HG03442 (cell line): ENCODE measurements at regions not wholly inside any gene's neighbourhood (a gene's known extent, or its start where the extent isn't known, plus 50 kb on each side); places are given as distances from the start of the nearest gene placed in this dataset.
A peak's percentile ranks its signal among the peaks of the same experiment; 100 is the strongest.

Experiments used
- ATAC-seq: cut with Tn5 transposase; IDR thresholded peaks from one replicate; pipeline ENCODE4 v1.9.1; 2021; ENCODE audit warnings: mild to moderate bottlenecking, moderate library complexity; ENCODE audit not compliant: unreplicated experiment

DNA sequence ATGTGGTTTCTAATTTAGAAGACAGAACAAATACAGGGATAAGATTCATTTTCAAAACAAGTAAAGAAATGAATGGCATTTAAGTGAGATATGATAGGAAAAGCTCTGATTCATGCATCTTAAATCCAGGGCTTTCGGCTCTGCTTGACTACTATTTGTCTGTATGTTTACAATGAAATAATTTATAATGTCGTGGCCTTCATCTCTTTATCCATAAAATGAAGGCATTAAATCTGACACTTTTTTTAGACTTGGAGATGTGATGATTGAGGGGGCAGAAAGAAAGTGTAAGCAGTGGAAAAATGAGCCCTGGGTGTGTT, 115.7 kb upstream of the KIT start:
- ATAC-seq: no peak

DNA sequence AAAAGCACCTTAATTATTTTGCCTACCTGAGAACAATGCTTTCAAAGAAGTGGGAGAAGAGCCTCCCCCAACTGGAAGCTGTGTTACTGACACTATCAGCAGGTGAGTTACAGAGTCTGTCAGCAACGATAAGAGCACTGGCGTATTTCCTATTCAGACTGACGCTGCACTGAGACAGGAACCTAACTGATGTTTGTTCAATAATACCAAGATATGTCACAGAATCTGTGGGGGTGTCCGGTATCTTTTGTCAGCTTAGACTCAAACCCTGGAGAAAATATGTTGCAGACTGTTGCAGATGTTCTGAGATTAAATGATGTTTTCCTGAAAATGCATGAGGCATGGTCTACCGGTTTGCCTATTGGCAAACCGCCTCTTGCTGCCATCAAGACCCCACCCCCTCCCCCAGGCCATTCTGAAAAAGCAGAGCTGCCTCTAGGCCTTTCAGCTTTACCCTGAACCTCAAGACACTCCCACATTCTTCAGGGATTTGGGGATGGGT, 115.2 kb upstream of the KIT start:
- no peak for ATAC-seq

DNA sequence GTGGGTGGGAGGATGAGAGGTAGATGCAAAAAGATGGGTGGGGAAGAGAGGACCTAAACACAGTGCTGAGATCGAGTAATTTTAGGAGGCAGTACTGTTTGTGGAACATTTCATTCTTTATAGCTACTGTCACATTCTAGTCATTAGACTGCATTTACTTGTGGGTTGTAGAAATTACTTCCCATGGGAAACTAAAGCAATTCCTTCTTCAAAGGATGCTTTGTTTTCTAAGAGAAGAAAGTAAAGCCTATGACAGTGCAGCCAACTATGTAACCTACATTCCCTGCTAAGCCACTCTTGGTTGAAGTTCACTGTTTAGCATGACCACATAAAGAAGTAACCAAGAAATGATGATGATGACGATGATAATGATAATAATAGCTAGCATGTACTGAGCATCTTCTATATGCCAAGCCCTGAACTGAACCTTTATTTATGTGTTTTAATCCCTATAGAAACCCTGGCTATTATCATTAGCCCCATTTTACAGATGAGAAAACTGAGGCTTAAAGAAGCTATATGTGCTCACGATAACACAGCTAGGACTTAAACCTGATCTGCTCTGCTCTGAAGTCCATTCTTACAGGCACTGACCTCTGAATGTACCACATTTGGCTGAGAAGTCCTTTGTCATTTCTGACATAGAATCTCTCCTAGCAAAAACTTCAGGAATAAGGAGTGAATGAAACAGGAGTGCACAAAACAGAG, 114.5 kb upstream of the KIT start:
- no peak for ATAC-seq

DNA sequence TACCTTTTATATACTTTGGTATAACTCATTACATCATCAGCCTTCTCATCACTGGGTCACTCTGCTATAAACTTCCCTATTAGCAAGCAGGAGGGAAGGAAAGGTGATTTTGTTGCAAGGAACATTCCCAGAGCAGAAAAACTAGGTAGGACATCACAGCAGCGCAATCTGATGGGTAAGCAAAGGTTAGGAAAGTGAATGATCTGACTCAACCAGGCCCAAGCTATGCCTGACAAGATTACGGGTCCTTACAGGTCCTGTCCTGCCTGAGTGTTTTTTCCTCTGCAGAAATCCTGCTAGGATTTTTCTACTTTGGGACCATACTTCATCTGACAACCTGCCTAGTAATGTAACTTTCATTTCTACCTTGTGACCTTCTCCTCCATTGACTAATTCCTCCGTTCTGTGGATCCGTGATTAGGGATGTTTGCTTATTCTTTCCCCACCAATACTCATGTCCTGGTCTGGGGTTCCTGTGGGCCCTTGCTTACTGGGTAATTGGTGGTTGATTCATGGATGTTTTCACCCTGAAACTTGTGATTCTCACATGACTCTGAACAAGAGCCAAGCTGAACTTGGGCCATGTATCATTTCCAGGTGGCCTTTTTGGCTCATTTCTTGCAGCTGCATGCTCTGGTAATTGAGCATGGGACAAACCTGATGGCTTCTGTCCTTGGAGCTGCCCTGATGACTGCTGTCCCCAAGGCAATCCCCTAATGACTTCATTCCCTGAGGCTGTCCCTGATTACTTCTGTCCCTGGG, 111.9 kb upstream of the KIT start:
- ATAC-seq: no peak

DNA sequence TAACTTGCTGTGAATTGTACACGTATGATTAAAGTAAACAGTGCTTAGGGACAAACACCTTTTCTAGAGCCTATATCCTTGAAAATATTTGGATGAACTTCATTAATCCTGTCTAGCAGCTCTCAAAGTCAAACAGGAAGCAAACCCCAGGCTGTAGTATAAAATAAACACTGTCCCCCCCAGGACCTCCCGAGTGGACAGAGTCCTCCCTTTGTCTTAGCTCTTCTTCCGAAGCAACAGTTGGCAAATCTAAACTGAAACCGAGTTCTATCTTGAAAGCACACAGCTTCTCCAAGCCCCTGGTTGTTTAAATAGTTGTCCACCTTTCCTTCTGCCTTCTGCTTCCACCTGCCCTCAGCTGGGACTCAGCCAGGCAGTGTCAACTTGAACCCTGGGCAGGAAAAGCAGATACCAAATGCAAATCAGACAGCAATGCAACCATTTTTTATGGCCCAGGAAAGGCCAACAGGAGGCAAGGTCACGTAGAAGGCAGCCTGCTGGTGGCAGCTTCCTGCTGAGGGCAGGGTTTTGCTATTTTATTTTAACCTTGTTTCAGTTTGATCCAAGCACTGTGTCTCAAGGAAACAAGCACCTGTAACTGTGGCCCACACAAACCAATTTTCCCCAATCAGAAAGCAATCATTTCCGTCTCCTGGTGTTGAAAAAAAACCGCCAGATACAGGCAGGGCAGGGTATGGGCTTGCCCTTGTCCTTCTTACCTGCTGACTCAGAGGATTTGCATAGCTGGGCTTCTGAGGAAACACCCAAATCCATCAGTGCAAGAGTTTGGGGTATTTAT, 110.3 kb upstream of the KIT start:
- ATAC-seq: peak; percentile 85

DNA sequence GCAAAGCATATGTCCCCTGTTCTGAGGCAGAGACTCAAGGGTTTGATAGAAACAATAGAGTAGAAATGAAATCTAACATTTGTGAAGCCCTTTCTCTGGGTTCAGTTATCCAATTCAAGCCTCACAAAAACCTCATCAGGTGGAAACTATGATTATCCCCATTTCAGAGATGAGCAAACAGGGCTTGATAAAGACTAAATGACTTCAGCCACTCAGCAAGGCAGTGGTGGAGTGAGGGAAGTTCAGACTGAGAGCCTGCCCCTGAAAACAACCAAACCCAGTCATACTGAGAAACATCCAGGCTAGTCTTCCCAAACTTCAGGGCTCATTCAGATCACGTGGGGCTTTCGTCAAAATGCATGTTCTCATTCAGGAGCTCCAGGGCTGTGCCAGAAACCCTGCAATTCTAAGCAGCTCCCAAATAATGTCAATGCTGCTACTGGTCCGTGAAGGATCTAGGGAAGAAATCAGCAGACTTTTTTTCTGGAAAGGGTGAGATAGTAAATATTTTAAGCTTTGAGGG, 109.6 kb upstream of the KIT start:
- peak; percentile 45 for ATAC-seq

DNA sequence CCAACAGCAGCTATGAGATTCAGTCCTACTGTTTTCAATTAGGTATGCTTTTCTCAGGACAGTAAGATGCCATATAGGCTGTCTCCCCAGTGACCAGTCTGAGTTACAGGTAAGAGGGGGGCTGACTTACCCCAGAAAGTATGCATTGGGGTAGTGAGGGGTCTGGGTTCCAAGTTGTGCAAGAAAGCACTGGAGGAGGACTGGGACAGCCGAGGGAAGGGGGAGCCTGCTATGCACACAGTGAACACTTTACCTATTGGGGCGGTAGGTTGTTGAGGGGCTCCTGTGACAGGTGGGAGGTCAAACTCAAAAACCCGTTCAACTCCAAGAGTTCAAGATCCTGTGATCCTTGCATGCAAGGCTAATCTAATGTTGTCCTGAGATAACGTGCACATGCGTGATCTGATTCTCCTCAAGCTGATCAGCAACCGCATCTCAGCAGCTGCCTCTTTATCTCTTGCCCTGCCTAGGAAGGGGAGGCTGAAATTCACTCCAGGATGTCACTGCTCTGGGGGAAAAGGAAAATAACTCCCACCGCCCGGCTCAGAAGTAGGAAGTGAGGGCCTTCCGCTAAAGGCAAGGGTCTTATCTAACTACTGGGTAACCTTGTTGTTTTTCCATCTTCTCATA, 108.8 kb upstream of the KIT start:
- no peak for ATAC-seq

DNA sequence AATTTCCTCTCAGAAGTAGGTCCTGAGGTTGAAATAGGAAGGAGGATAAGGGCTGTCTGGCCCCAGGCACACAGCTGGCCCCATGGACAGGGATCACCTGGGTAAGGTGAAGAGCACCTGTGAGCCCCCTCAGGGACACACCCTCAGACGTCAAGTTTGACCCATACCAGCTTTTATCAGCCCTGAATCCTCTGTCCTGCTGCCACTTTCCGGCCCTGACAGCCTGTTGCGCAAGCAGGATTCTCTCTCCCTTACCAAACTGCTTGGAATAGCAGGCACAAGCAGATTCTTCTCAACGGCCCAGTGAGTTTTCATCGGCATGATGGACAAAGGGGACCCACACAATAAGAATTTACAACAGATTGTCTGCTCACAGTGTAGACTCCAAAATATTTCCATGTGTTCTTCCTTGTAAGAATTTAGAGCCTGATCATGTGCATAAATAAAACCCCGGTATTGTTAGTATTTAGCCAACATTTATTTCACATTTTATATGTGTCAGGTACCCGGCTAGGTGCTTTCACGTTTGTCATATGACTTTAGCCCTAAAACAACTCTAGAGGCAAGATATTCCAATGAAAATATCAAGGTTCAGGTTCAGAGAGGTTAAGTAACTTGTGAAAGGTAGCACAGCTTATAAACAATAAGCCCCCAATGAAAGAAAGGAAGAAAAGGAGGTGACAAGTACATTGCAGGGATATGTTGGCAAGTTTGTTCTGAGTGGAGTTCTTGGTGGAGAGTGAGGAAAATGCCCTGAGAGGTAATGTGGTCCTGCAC, 107.2 kb upstream of the KIT start:
- ATAC-seq: no peak

DNA sequence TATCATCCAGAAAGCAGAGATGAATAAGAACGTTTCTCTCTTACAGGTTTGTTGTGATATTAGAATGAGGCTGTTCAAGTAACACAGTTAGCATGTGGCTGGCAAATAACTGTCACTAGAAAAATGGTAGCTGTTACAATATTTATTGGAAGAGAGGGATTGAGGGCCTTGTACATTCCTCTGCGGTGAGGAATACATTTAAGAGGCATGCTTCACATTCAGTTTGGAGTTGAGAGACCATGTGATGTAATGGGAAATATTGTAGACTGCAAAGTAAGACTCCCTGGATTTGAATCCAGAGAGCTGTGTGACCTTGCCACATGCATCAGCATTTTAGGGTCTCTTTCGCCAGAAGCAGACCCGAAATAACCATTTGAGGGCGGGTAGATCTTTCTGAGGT, 104.8 kb upstream of the KIT start:
- no peak for ATAC-seq

DNA sequence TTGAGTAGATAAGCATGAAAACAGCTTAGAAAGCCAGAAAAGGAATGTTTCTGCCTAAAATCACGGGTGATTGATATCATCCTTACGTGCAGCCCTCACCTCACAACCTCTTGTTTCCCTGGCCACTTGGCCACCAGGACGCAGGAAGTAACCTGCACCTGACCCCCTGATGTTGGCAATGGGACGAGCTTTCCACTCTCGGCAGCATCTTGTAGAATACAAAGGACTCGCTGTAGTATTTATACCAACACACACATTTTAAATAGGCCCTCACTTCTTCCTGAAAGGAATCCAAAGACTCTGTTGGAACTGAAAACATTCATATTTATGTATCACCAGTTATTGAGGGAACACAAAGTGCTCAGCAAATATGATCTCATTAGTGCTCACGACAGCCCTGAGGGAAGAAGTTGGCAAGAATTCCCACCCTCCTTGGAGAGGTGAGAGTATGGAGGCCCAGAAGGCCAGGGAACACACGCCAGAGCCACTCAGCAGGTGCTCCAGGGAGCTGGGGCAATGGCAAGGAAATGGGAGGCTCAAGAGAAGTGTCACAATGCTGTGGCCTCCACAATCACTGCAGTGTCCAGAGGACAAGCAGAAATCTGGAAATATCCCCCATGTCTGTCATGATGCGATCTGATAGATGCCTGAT, 103.3 kb upstream of the KIT start:
- no peak for ATAC-seq

DNA sequence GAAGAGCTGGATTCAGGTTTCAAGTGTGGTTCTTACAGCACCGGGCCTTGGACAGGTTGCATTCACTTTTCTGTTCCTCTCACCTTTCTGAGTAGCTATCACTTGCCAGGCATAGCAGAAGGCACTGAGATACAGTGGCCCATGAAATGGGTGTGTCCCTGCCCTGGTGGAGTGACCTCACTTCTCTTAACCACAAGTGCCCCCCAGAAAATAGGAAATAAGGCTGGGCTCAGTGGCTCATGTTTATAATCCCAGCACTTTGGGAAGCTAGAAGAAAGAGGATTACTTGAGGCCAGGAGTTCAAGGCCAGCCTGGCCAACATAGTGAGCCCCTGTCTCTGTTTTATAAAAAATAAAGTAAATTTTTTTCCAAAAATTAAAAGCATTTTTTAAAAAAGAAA, 101.7 kb upstream of the KIT start:
- no peak for ATAC-seq

DNA sequence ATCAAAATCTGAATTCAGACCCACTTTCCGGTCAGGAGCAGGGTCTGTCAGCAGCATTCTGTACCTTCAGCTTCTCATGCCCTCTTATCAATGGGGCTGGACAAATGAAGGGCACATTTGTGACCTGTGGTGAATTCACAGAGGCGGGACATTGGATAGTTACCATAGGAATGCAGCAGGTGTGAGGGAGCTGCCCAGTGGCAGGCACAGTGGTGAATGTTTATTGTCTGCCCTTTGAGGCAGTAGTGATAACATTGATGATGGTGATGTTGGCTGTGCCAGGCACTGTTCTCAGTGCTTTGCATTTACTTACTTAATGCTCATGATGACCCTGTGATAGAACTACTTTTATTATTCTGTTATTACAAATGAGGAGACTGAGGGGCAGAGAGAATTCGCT, 101.2 kb upstream of the KIT start:
- ATAC-seq: no peak

DNA sequence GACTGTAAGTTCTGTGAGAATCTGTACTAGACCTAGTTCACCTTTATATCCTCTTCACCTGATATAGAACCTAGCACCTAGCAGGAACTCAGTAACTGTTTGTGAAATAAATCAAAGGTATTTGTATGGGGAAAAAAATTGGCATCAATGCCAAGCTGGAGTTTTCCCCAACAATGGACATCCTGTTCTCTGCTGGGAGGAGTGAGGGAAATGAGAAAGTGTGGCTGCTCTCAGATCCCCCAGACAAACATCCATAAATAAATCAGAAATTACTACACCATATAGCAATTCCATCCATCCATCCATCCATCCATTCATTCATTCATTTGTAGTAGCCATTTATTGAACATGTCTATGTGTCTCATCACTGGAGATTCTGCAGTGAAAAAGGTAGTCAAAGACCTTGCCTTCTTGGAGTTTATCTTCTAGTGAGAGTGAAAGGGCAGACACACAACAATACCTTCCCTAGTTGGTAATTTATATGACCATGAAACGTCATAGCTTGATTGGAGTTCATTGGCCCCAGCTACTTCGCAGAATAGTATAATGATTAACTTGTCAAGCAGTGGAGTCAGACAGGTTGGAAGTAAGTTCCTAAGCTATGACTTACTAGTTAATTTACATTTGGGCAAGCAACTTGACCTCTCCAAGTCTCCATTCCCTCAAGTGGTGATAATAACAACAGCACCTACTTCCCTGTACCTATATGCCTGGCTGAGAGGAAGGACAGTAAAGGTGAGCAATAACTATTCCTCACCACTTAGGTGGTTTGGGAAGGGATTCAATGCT, 98.7 kb upstream of the KIT start:
- ATAC-seq: no peak

DNA sequence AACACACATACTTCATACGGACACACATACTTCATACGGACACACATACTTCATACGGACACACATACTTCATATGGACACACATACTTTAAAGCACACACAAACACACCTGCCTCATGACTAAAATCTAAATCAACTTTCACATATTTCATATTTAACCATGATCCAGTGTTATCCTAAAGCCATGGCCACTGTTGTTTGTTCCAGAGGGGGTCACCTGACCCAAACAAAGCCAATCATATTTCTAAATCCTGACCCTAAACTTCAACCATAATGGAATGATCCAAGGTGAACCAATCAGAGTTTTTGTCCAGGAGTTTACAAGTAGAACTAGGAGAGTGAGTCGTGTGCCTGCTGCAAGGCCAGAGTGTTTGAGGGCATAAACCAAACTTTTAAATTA, 97.2 kb upstream of the KIT start:
- no peak for ATAC-seq

DNA sequence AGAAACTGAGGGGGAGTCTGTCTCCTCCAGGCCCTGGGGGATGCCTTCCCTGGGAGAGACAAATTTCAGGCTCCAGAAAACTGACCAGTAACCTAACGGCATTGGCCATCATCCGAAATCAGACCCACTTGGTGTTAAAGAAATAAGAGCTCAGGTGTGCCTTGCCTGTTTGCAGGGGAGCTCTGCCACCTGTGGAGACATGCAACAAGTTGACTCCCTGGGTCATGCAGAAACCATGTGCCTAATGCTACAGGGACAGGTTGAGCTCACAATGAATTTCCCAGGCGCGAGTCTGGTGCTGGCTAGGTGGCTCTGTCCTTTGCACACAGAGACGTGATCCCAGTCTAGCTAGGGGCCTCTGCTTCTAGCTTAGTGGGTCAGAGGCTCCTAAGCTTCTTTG, 95.8 kb upstream of the KIT start:
- no peak for ATAC-seq

DNA sequence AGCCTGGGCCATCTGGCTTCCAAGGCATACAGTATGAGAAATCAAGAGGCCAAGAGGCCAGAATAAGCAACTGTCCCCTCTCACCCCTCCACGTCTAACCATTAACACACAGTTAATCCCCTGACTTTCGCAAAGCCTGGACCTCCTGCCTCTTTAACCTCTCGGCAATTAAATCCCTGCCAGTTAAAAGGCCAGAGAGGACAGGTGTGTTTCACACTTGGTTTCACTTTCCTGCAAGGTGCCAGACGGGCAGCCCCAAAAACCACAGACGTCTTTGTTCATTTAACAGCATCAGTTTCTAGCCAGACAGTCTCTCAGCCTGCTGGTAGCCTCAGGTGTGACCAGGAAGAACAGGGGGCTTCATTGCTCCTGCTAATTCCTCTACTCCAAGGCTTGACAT, 91.1 kb upstream of the KIT start:
- ATAC-seq: no peak

DNA sequence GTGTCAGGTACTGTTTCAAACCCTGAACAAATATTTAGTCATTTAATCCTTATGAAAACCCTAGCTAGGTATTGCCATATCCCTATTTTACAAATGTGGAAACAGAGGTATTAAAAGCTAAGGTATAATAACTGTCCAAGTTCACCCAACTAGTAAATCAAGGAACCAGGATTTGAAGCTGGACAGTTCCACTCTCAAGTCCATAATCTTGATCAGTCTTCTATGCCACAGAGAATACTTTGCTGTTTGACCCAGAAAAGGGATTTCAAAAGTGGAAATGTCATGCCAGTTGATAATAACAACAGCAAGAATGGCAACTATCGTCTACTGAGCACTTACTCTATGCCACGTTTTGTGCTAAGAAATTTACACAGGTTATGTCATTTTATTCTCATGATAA, 90.4 kb upstream of the KIT start:
- ATAC-seq: no peak

DNA sequence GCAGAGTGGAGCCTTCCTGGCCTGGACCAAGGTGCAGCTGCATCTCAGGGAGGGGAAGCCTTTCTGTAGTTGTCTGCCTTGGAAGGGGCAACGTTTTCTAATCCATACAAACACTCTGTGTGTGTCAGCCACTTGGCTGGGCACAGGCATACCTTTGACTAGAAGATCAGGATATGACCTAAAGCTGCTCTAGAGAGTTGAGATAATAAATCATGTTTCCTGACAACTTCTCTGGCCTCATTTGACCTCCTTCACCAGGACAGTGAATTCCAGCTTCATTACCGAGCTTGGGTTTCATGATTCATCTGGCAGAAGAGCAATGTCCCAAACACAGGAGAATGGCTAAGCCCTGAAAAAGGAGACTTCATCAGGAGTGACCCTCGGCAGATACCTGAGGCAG, 89.6 kb upstream of the KIT start:
- ATAC-seq: no peak

DNA sequence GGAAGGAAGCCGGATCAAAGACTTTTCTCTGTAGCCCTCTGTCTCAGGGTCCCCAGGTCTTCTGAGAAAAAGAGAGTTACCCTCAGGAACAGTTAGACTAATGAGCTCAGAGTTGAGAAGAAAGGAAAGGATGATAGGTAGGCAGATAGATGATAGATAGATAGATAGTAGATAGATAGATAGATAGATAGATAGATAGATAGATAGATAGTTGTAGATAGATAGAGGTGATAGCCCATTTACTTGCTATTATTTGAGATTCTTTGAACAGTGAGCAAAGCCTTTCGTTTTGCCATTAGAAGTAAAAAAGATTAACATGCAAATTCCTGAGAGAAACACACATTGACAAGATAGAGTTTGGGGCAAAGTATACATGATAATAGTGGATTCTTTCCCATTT, 86.9 kb upstream of the KIT start:
- no peak for ATAC-seq
